HG03558 (cell line): ENCODE measurements at regions not wholly inside any gene's neighbourhood (a gene's known extent, or its start where the extent isn't known, plus 50 kb on each side); places are given as distances from the start of the nearest gene placed in this dataset.

ENCODE experiments used
- ATAC-seq: cut with Tn5 transposase; IDR thresholded peaks from one replicate; pipeline ENCODE4 v1.9.1; 2021; ENCODE audit warnings: moderate number of reproducible peaks; ENCODE audit not compliant: unreplicated experiment; ENCODE audit errors: extremely low read depth

DNA sequence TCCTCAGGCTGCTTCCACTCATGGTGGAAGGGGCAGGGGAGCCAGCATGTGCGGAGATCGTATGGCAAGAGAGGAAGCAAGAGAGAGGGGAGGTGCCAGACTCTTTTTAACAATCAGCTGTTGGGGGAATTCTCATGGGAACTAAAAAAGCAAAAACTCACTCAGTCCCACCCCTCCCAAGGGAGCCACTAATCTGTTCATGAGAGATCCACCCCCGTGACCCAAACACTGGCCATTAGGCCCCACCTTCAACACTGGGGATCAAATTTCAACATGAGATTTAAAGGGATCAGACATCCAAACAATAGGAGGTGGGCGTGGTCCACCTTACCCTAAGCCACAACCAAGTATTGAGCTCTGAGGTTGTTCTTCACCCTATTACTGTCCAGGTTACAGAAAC lies 375.1 kb downstream of the GRIN2B start:
- ATAC-seq = no peak

DNA sequence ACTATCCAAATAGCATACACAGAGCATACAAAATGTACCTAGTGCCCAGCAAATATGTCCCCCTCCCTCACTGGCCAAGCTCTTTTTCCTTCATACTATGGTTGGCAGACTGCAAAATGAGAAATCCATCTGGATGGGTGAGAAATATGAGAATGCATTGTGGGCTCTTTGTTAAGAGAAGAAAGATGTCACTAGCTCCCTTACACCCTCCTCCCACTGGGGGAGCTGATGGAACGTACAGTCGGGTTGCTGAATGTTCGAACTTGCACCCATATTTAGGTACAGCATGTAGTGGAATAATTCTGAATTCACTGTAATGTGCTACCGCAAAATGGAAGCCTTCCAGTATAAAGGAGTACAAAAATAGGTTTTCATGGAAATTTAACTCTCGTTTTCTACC lies 377.4 kb downstream of the GRIN2B start:
- ATAC-seq = no peak

DNA sequence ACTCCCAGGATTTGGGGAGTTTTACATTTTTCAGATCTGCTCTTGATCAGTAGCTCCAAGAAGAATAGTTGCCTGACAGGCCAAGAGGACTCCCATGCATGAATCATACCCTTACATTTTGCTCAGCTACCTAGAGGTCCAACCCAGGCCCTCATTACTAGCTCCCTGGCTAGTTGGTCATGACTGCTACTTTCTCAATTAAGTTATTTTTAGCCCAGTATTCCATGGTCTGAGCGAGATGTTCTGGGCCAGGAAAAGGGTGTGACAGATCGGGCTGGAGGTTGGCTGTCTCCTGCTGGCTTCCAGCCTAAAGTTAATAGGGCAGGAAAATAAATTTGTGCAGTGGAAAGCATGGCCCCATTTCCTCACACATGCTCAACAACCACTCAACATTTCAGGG lies 379.2 kb downstream of the GRIN2B start:
- no peak for ATAC-seq

DNA sequence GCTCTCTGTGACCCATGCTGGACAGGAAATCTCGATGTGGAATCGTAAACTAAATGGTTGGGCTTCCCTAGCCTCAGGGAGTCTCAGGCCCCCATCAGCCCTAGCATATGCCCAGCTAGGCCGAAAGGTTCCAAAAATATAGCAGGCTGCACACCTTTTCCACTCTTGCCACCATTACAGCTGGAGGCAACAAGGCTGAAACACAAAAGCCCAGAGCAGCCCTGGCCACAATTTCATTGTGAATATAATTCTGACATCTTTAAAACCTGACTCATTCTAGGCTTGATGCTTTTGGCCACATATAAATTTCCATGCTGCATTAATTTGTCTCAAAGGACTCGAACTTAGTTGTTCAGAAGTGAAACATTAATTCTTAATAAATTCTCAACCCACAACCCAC lies 382.2 kb downstream of the GRIN2B start:
- ATAC-seq = no peak

DNA sequence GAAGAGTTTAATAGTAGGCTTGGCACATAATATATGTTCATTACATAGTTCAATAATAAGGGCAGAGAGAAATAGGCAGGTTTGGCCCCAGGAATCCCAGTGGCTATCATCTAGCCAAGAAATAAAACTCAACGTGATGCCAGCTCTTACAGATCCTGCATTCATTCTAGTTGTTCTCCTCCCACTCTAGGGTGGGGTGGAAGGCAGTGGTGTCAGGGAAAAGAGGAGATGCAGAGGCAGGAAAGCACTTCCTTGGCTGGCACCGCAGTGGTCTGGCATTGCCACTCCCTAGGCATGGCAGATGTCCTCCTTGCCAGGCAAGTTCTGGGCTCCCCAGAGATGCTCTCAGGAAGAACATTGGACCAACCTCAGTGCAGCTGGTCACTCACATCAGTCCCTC lies 383.6 kb downstream of the GRIN2B start:
- no peak for ATAC-seq

DNA sequence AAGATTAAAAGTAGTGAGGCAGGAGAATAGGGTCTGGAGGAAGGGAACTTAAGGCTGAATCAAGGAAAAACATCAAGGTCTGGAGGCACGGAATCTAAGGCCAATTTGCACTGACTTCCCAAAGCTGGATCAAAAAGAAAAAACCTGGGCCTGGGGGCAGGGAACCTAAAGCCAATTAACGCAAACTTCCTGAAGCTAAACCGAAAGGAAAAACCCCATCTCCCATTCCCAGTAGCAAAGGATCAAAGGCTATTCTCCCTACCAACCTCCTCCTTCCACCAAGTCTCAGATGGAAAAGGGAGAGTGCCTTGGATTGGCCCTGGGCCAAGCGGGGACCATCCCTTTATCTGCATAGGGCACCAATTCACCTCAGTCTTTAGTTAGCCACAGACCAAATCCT lies 384.2 kb downstream of the GRIN2B start:
- no peak for ATAC-seq

DNA sequence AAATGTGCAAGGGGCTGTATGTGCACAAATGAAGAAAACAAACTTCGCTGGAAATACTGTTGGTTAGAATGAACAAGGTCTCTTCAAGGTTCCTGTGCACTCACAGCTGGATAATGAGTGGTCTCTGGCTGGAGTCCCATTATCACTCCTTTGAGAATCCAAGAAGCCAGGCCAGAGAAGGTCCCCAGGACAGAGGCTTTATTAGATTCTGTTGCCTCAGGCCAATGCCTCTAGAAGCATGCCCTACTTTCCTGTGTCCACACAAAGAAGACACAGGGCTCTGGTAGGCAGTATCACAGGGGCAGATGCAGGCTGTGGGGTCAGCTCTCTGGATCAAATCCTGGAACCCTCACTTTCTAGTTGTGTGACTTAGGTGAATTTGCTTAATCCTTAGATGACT lies 384.7 kb downstream of the GRIN2B start:
- ATAC-seq = no peak

DNA sequence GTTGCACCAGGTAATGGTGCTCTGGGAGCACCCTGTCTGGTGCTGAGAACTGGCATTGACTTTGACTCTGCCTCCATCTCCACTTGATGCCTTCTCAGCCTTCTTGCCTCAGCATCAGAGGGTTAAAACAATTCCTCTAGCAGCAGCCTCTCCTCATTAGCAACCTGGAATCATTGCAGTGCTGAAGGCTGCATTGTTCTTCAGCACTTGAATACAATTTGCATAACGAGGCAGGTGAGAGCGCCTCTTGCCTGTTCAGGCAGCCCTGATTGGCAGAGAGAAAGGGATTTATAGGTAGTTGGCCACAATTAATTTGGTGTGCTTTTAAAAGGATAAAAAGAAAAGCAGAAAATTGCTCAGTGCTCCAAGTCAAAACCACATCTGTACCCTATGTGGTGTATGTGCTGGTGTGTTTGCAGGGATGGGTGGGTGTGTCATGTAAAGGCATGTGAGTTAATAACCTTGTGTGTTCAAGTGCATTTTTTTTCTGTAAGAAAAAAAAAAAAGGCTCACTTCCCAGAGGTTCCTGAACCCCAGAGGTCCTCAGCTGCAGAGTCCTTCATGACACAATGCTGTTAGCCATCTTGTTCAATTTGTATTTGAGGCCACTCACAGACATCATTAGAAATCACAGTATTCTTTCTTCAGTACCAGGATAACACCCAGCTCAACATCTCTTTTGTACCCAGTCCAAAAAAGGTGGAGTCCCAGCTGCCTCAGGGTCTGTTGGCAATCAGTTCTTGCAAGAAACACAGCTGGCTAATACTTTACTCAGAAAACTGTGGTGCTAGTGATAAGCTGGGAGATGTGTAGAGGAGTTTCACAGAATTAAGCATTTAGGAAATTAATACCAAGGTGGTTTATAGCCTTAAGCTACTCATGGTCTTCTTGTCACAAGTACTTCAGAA lies 385.6 kb downstream of the GRIN2B start:
- ATAC-seq = no peak

DNA sequence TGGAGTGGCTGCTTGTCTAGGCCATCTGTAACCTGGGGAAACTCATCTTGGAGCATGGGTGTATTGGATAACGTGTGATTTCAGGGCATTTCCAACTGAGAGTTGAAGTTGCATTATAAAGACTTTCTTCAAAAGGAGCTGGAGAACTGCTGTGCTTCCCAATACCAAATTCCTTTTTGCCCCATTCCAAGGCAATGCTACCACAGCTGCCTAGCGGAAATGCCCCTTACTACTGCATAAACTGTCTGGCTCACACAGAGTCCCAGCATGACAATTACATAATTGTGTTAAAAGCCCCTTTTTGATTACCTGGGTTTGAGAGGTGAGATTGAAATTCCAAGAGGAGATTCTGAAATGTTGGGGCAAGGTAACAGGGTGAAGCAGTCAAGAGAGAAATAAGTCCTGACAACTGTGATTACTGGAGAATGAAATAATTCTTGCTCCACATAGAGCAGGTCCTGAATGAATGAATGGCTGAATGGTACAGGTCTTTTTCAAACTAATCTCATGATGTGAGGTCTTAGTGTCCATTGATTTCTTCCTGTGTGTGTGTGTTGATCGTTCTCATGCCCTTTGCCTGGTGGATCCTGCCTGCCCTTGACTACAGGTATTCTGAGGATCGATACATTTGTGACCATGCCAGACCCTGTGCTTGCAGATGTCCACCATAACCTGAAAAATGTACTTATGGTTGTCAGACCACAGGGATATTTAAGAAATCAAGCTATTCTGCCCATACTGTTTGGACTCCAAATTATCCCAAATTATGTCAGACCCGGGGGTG lies 386.5 kb downstream of the GRIN2B start:
- ATAC-seq = no peak

DNA sequence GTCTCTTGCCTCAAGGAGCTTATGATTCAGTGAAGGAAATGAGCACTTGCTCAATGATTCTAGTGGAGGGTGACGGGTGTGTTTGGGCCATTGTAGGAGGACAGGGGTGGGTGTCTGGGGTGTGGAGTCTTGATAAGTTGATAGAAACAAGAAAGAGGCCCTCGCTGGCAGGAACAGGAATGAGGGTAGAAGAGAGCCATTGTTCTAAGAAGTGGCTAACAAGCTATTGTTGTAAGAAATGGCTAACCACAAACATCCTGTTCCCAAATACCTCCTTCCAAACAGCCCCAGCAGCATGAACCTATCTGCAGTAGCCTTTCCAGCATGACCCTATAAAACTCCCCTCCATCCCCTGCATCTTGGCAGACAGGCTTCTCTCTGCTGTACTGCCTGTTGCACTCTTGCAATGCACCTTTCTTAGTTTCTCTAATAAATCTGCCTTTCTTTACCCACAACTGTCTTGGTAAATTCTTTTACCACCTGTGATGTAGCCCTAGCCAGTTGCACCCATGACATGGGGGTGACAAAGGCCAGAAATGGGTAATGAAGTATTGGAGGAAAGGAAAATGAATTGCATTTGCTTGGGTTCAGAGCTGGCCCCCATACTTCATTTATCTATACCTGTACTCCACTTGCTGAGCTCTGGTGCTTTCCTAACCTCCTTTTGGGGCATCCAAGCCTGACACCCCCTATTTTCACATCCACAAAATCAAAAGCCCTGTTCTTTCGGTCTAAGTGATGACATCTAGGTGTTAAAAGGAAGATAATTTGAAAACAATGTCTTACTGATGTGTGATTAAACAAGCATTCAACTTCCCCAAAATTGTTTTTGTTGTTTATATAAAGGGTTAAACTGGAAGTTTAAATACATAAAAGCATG lies 389.1 kb downstream of the GRIN2B start:
- no peak for ATAC-seq

DNA sequence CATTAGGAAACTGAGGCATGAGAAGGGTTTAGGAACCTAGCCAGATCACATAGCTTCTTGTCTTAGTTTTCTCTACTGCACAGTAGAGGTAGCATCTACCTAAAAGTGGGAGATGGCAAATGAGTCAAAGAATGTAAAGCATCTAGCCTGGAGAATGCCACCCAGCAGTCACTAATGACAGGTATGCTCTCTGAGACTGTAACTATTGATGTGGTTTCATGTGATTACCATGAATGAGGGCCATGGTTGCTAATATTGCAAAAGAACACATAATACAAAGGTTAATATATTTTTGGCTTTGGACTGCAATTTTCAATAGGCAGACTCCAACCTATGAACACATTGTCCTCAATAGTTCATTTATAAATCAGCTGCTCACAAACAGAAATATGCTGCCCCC lies 389.9 kb downstream of the GRIN2B start:
- ATAC-seq = no peak

DNA sequence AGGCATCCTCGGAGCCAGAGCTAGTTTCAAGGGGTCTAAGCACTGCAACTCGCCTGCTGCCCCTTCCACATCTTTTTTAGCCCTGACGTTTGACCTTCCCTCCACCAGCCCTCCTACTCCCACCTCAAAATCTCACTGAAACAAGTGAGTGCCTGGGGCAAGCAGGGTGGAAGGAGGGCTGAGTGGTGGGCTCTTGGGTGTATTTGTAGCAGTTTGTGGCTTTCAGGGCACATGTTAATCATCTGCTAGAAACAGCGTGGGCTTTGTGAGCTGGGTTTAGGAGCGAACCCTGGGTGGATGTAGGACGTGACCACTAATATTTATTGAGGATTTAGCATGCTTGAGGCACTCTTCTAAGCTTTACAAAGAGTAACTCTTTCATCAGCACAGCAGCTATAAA lies 390.3 kb downstream of the GRIN2B start:
- ATAC-seq = no peak

DNA sequence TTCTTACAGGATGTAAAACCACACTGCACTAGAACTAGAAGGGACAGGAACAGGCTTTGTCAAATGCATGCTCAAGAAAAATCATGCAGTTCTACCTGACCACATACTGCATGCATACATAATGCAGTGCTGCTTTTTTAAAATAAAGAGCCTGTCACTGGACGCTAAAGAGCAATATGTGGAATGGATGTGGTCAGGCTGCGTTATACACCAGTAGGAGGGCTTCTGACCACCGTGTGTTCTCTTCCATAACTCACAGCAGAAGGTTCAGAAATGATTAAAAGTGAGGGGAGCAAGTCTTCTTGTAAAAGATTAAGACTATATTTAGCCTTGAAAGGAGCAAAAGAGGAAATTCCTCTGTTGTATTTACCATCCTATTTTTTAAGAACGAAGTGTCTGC lies 392.0 kb downstream of the EMP1 start:
- ATAC-seq = no peak

DNA sequence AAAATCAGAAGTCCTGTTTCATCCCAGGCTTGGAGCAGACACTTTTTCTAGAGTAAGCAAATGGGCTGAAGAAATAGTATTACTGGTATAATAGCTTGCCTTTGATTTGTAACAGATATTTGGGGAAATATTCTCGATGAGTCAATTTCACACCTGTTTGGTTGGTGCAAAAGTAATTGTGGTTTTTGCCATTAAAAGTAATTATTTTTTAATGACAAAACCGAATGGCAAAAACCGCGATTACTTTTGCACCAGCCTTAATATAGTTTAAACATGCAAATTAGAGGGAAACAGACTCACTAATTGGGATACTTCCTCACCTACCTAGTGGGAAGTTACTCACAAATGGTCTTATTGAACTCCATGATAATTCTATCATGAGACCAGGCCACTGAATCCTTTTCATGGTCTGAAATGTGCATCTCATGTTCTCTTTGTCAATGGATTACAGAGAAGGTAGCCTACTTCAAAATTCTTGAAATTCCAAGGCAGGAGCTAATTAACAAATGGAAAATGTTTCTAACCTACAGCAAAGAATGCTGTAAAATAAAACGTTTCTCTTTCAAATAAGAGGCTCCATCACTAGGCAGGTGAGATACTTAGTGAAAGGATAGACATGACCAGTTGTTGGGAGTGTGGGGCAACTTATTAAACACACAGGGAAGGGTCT lies 391.3 kb downstream of the EMP1 start:
- no peak for ATAC-seq

DNA sequence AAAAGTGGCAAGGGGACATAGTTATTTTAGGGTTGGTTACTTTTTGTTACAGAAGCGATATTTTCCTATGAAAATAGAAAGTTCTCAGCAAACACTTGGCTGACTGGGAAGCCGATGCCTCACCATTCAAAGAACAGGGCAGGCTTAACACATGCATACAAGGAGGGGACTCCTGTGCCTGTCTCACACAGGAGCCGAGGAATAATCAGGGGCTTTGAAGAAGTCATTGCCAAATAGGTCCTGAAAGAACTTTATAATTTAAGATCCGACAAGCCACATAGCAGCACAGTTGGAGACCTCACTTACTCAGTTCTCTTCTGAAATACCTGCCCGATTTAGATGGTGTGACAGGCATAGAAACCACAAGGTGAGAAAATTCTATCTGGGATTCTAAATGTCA lies 389.8 kb downstream of the EMP1 start:
- no peak for ATAC-seq

DNA sequence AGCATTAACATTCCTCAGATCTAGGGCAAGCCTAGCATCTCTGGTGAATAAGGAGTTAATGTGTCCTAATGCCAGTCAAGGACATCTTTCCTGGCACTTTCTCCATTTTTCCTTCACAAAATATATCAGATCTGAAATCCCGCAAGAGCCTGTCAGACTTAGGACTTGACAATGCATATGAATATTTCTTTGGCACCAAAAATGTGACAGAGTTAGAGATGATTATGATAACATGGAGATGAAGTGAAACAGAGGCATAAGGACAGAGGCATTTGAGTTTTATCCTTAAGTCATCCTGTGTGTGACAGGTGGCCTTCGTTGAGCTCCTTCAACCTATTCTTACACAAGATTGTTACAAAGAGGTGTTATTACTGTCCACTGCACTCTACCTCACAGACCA lies 388.0 kb downstream of the EMP1 start:
- ATAC-seq = no peak

DNA sequence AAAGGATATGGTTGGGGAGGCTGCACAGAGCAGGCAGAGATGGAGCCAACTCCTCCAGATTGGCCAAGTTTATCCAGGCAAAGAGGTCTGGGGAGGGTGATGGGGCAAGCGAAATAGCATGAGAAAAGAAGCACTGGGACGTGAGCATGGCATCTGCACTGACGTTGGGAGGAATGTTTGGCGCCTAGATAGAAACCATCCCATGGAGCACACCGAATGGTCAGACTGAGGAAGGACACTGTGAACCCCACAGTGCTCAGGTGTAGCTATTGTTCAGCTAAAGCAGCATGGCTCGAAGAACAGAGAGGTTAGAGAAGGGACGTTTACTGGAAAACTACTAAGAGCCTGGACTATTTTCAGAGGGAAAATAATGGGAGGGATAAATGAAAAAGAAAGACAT lies 387.1 kb downstream of the EMP1 start:
- ATAC-seq = no peak

DNA sequence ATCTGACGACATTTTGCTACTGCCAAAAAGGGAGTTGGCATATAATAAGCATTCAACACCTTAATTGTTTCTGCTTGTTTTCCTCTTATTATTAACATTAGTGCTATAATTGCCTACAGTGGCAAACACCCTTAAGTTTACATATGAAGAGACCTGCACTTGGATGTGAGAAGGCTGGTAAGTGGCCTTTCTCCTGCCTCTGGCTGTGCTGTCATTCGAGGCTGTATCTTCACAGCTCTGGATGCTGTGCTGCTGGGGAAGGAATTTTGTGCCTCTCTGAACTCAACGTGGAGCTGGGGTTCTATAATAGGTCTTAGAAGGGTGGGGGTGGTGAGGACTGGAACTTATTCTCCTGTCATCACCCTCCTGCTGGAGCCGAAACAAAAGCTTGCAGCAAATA lies 385.9 kb downstream of the EMP1 start:
- ATAC-seq = no peak

DNA sequence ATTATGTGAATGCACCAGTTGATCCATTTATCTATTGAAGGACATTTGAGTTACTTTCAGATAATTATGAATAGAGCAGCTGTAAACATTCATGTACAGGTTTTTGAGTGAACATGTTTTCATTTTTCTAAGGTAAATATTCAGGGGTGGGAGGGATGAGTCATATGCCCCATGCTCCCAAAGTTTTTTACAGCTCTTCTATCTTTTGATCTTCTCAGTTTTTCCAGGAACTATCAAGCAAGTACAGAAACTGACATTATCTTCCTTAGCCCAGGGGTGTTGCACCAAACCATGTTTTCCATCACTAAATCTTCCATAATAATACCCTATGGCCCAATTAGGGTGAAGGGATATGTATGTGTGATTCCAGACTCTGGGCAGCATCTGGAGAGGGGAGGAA lies 384.5 kb downstream of the EMP1 start:
- no peak for ATAC-seq

DNA sequence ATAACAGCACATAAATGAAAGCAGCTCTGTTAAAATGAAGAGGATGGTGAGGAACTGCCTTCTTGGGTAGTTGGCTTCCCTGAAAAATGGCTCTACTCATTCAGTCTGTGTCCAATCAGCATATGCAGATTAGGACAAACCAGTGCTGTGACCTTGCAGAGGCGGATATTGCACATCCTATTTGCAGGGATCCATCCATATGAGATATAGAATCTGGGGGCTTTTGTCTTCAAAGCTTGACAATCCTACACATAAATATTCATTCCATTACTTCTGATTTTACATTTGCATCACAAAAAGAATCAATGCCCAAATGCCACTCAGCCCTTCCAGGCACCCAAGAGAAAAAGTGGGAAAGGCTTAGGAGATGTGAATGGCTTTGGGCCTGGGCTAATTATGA lies 383.7 kb downstream of the EMP1 start:
- ATAC-seq = no peak
